HUES6 (cell line): ENCODE measurements at regions not wholly inside any gene's neighbourhood (a gene's known extent, or its start where the extent isn't known, plus 50 kb on each side); places are given as distances from the start of the nearest gene placed in this dataset.

Experiments
- H3K27ac ChIP-seq: 2 replicates; pipeline ENCODE4 v1.7.0; 2013; ENCODE audit warnings: low read depth, mild to moderate bottlenecking, low read length, inconsistent platforms
- H3K27me3 ChIP-seq: 2 replicates; pipeline ENCODE4 v1.6.1; 2013; ENCODE audit warnings: low read length; ENCODE audit not compliant: control insufficient read depth, insufficient read depth
- H3K36me3 ChIP-seq: 2 replicates; pipeline ENCODE4 v1.6.1; 2013; ENCODE audit warnings: low read length; ENCODE audit not compliant: control insufficient read depth, insufficient read depth
- H3K4me1 ChIP-seq: 2 replicates; pipeline ENCODE4 v1.6.1; 2013; ENCODE audit warnings: low read length; ENCODE audit not compliant: control insufficient read depth, insufficient read depth
- H3K4me3 ChIP-seq: 2 replicates; pipeline ENCODE4 v1.5.1; 2013; ENCODE audit warnings: low read depth, low read length
- H3K9ac ChIP-seq: one replicate; pipeline ENCODE4 v1.6.1; 2013; ENCODE audit warnings: mild to moderate bottlenecking, low read length
- H3K9me3 ChIP-seq: 2 replicates; pipeline ENCODE4 v1.6.1; 2013; ENCODE audit warnings: low read depth, low read length; ENCODE audit not compliant: control insufficient read depth, insufficient read depth

- H3K9me3 ChIP-seq = peaks cover 2% of the 10 kb centered on the region; the same call in 1 of the 2 replicates
- no peak overlapping the region for H3K9ac ChIP-seq
- no peak overlapping the region for H3K4me3 ChIP-seq
- no peaks in the 10 kb centered on the region for H3K27me3 ChIP-seq
- no peaks in the 10 kb centered on the region for H3K4me1 ChIP-seq
- no peak overlapping the region for H3K27ac ChIP-seq
- H3K36me3 ChIP-seq = no peaks in the 10 kb centered on the region
Measured at GRCh38 chr6:168785720-168786511, 344.9 kb downstream of the SMOC2 start.

- H3K9me3 ChIP-seq = peaks cover 7% of the 10 kb centered on the region
- H3K27me3 ChIP-seq = no peaks in the 10 kb centered on the region
- no peaks in the 10 kb centered on the region for H3K36me3 ChIP-seq
- no peak overlapping the region for H3K9ac ChIP-seq
- no peak overlapping the region for H3K27ac ChIP-seq
- no peak overlapping the region for H3K4me3 ChIP-seq
- no peaks in the 10 kb centered on the region for H3K4me1 ChIP-seq
Measured at GRCh38 chr6:168784426-168784825, 343.4 kb downstream of the SMOC2 start.

- H3K27ac ChIP-seq = no peak overlapping the region
- H3K27me3 ChIP-seq = no peaks in the 10 kb centered on the region
- no peak overlapping the region for H3K9ac ChIP-seq
- H3K36me3 ChIP-seq = no peaks in the 10 kb centered on the region
- peaks cover 9% of the 10 kb centered on the region for H3K9me3 ChIP-seq
- H3K4me1 ChIP-seq = no peaks in the 10 kb centered on the region
- no peak overlapping the region for H3K4me3 ChIP-seq
Measured at GRCh38 chr6:168783720-168784119, 342.7 kb downstream of the SMOC2 start.

DNA sequence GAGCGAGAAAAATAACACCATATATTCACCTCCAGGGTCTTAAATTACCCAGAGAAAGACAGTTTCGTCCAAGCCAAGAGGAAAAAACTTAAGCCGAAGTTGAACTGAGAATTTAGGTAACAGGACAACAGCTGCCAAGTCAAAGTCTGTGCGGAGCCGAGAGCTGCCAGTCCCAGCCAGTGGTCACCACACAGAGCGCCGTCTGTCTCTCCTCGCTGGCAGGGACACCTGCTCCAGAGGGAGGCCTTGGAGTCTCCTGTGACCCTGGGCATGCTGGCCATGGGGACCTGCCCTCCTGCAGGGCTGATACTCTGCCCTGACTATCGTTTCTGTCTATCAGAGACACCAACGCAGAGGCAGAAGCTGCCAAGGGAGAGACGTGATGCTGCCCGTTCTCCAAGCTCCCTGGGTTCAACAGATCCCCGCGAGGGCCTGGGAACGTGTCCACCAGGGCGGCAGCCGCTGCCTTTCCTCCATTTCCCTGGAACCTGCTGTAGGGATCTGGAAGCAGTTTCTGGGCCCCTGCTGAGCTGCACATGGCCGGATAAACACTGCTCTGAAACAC lies 341.3 kb downstream of the SMOC2 start:
- Histone ChIP-seq H3K27me3 (no peaks in the 10 kb centered on the region), H3K36me3 (no peaks in the 10 kb centered on the region)

GRCh38 chr6:168778201-168778600 lies 337.2 kb downstream of the SMOC2 start:
- Histone ChIP-seq H3K36me3 (no peaks in the 10 kb centered on the region), H3K9me3 (peaks cover 26% of the 10 kb centered on the region), H3K27ac (no peak overlapping the region), H3K4me1 (no peaks in the 10 kb centered on the region), H3K4me3 (no peak overlapping the region), H3K9ac (no peak overlapping the region), H3K27me3 (no peaks in the 10 kb centered on the region)

More for the DNA sequence above, 341.3 kb downstream of the SMOC2 start:
- Histone ChIP-seq H3K27ac (no peak overlapping the region), H3K9ac (no peak overlapping the region), H3K9me3 (peaks cover 9% of the 10 kb centered on the region), H3K4me3 (no peak overlapping the region), H3K4me1 (no peaks in the 10 kb centered on the region)

DNA sequence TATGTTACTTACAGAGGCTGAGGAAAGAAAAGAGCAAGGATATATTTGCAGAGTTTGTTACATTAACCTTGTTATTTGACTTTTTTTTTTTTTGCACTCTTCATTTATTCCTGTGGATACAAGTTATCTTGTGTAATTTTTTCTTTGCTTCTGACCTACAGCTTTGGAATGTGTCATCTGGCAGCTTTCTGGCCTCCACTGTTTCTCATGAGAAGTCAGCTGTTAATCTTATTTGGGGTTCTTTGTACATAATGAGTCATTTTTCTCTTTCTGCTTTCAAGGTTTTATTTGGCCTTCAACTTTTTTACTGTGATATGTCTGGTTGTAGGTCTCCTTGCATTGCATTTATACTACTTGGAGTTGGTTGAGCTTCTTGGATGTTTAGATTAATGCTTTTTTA lies 333.4 kb downstream of the SMOC2 start:
- no peak overlapping the region for H3K27ac ChIP-seq
- no peaks in the 10 kb centered on the region for H3K4me1 ChIP-seq
- no peak overlapping the region for H3K4me3 ChIP-seq
- H3K27me3 ChIP-seq = no peaks in the 10 kb centered on the region
- no peaks in the 10 kb centered on the region for H3K36me3 ChIP-seq
- H3K9me3 ChIP-seq = peaks cover 37% of the 10 kb centered on the region
- no peak overlapping the region for H3K9ac ChIP-seq

GRCh38 chr6:168773788-168774187 lies 332.8 kb downstream of the SMOC2 start:
- no peaks in the 10 kb centered on the region for H3K27me3 ChIP-seq
- peaks cover 39% of the 10 kb centered on the region for H3K9me3 ChIP-seq
- H3K4me3 ChIP-seq = no peak overlapping the region
- H3K27ac ChIP-seq = no peak overlapping the region
- H3K4me1 ChIP-seq = no peaks in the 10 kb centered on the region
- H3K9ac ChIP-seq = no peak overlapping the region
- no peaks in the 10 kb centered on the region for H3K36me3 ChIP-seq

- H3K36me3 ChIP-seq = no peaks in the 10 kb centered on the region
- H3K4me3 ChIP-seq = no peak overlapping the region
- H3K9me3 ChIP-seq = peaks cover 51% of the 10 kb centered on the region
- H3K27me3 ChIP-seq = no peaks in the 10 kb centered on the region
- no peak overlapping the region for H3K9ac ChIP-seq
- H3K27ac ChIP-seq = no peak overlapping the region
- H3K4me1 ChIP-seq = no peaks in the 10 kb centered on the region
Measured at GRCh38 chr6:168765752-168766151, 324.8 kb downstream of the SMOC2 start.

DNA sequence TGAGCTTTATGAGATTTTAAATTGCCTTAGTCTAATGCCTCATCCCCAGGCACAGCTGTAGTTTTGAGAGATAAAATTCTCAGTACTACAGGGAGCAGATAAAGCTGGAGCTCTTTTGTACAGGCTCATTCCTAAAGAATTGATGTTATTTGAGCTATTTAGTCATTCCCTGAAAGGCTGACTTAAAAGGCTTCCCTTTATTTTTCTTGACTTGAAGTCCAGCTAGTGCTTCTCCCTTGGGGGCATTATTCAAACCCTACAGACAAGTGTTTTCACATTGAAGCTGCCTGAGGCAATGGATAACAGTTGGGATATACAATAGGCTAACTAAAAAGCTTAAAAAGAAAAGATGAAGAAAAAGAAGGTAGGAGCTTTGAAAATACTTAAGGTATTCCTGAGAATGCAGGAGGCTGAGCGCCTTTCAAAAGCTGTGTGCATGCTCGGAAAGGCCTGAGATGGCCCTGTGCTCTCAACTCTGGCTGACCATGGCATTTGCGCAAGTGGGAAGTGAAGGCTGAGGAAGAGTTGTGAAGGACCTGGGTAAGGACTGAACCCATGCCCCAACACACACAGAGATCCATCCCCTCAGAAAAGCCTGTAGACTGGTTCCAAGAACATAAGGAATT lies 315.1 kb downstream of the SMOC2 start:
- H3K4me1 ChIP-seq = peaks cover 23% of the 10 kb centered on the region
- H3K4me3 ChIP-seq = no peak overlapping the region
- no peaks in the 10 kb centered on the region for H3K27me3 ChIP-seq
- H3K9ac ChIP-seq = peak overlapping the region; percentile 61
- H3K36me3 ChIP-seq = no peaks in the 10 kb centered on the region
- peak overlapping the region; percentile 80; the same call in 1 of the 2 replicates for H3K27ac ChIP-seq
- peaks cover 15% of the 10 kb centered on the region; the same call in 1 of the 2 replicates for H3K9me3 ChIP-seq

DNA sequence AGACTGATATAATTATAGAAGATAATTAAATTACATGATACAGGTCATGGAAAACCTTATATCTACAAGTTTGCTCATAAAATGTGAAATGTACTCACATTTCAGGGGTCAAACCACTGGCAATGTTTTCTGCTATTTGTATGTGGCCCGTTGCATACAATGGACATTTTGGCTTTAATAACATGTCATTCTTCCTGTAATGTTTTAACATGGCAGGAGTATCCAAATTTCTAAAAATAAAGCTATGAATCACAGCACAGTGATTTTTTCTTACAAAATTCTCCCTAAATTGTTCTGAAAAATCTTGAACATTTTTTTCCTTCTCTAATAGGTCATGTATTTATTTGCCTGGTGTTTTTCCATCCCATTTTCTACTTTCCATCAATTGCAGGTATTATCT lies 305.7 kb downstream of the SMOC2 start:
- no peaks in the 10 kb centered on the region for H3K4me1 ChIP-seq
- no peaks in the 10 kb centered on the region for H3K27me3 ChIP-seq
- H3K27ac ChIP-seq = no peak overlapping the region
- H3K4me3 ChIP-seq = no peak overlapping the region
- H3K36me3 ChIP-seq = no peaks in the 10 kb centered on the region
- no peak overlapping the region for H3K9ac ChIP-seq
- H3K9me3 ChIP-seq = no peaks in the 10 kb centered on the region

DNA sequence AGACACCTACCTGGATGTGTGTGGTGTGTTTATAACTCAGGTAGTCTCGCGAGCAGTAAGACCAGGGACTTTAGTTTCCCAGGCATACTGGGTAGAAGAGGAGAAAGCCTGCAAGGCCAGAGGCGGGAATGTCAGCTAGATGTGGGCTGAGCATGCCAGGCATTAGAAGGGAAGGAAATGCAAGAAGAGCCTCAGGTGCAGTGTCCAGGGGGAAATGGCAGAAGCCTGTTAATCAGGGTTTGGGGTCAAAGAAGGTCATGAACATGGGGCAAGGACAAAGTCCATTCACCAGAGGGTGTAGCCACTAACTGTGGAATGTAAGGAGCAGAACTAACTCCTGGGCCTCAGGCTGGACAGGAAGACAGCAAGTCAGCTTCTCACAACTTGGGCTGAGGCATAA lies 305.0 kb downstream of the SMOC2 start:
- Histone ChIP-seq H3K27ac (no peak overlapping the region), H3K36me3 (no peaks in the 10 kb centered on the region), H3K27me3 (no peaks in the 10 kb centered on the region), H3K9me3 (no peaks in the 10 kb centered on the region), H3K4me1 (no peaks in the 10 kb centered on the region), H3K4me3 (no peak overlapping the region), H3K9ac (no peak overlapping the region)
